Upper lobe of left lung (tissue), 6 donors: ENCODE measurements at regions not wholly inside any gene's neighbourhood (a gene's known extent, or its start where the extent isn't known, plus 50 kb on each side); places are given as distances from the start of the nearest gene placed in this dataset.

Source experiments
- ATAC-seq, 2 donors: fragments of 200-7000 bp; cut with Tn5 transposase; one replicate each; pipeline ENCODE4 v1.9.1; 2022; ENCODE audit warnings: mild to moderate bottlenecking in 2 of 2, moderate library complexity in 2 of 2; ENCODE audit not compliant: low FRiP score in 2 of 2
- DNase-seq, 2 donors: peaks; one replicate each; pipeline ENCODE4 v3.0.0-alpha.2; 2019 to 2020
- H3K27ac ChIP-seq, 4 donors: fragments of 200-600 bp; sonication (generic); one replicate each; pipeline ENCODE4 v1.5.1; 2016 to 2019
- H3K27me3 ChIP-seq, 4 donors: fragments of 200-600 bp; sonication (generic); one replicate each; pipeline ENCODE4 v1.5.1; 2017 to 2019
- H3K36me3 ChIP-seq, 4 donors: fragments of 200-600 bp; sonication (generic); one replicate each; pipeline ENCODE4 v1.5.1; 2016 to 2019
- H3K4me1 ChIP-seq, 4 donors: fragments of 200-600 bp; sonication (generic); one replicate each; pipeline ENCODE4 v1.5.1; 2018 to 2019
- H3K4me3 ChIP-seq, 4 donors: fragments of 200-600 bp; sonication (generic); one replicate each; pipeline ENCODE4 v1.5.1; 2017 to 2019; ENCODE audit warnings: mild to moderate bottlenecking in 2 of 4, moderate library complexity in 1 of 4
- H3K9me3 ChIP-seq, 4 donors: fragments of 200-600 bp; sonication (generic); one replicate each; pipeline ENCODE4 v1.5.1; 2018 to 2019
- EP300 ChIP-seq, 4 donors: sonication (generic); formaldehyde crosslinking; IDR thresholded peaks; one replicate each; pipeline ENCODE4 v1.5.1; 2017; ENCODE audit warnings: antibody characterized with exemption in 4 of 4, control low read depth in 2 of 4
- POLR2A ChIP-seq, 4 donors: fragments of 450-650 bp; IDR thresholded peaks; one replicate each; pipeline ENCODE4 v1.5.1; 2016 to 2017; ENCODE audit warnings: antibody characterized with exemption in 4 of 4, mild to moderate bottlenecking in 2 of 4
- POLR2AphosphoS5 ChIP-seq, 2 donors: sonication (generic); formaldehyde crosslinking; IDR thresholded peaks; one replicate each; pipeline ENCODE4 v1.5.1; 2017; ENCODE audit warnings: antibody characterized with exemption in 2 of 2
- WGBS, 2 donors: methylation state at CpG; one replicate each; pipeline ENCODE4 v1.1.5; 2017 to 2018; 5-methylcytosine and 5-hydroxymethylcytosine counted together
- TF ChIP-seq, protein P1 (sequence below), 6 experiments: fragments of 450-650 bp in 4 of 6; fragments of 200-600 bp in 2 of 6; sonication (generic) in 2 of 6; IDR thresholded peaks; one replicate each; pipeline ENCODE4 v1.5.1; 2016 to 2019; ENCODE audit warnings: antibody characterized with exemption in 6 of 6
- donor health status: DM: no; HTN: no; CAD: no; lungs with moderate emphysema.
- donor health status: DM: no; HTN: yes; CAD: no; lungs with severe emphysema.

DNA sequence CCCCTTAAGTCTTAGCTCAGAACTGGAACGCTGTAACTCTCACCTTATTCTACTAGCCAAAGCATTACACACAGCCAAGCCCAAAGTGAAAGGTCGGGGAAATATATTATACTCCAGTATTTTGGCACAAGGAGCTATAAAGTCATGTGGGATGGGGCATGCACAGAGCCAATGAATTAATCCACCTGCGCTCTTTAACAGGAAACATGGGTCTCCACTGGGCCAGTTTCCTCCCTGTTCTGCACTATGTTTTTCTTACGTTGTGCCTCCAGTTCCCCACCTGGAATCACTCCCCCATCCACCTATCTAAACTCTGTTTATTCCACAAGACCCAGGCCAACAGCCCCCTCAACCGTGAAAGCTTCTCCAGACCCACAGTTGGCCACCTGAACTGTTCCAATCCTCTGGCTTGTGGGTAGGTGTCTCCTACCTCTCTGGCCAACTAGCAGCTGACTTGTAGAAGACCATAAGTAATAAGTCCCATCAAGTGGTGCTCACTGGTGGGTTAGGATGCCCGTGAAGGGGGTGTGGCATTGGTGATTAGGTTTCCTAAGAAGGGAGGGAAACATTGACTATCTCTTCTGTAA is 286.9 kb downstream of the NPIPA8 start:
- no peaks in the 10 kb centered on the region for H3K4me1 ChIP-seq
- ATAC-seq (no peak), DNase-seq (no peak)
- H3K27ac ChIP-seq, result no peak overlapping the region
- no peak overlapping the region for H3K4me3 ChIP-seq
- TF ChIP-seq POLR2AphosphoS5 (IDR thresholded peaks at IDR 0.05), result no peak
- TF ChIP-seq, protein P1, sequence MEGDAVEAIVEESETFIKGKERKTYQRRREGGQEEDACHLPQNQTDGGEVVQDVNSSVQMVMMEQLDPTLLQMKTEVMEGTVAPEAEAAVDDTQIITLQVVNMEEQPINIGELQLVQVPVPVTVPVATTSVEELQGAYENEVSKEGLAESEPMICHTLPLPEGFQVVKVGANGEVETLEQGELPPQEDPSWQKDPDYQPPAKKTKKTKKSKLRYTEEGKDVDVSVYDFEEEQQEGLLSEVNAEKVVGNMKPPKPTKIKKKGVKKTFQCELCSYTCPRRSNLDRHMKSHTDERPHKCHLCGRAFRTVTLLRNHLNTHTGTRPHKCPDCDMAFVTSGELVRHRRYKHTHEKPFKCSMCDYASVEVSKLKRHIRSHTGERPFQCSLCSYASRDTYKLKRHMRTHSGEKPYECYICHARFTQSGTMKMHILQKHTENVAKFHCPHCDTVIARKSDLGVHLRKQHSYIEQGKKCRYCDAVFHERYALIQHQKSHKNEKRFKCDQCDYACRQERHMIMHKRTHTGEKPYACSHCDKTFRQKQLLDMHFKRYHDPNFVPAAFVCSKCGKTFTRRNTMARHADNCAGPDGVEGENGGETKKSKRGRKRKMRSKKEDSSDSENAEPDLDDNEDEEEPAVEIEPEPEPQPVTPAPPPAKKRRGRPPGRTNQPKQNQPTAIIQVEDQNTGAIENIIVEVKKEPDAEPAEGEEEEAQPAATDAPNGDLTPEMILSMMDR (IDR thresholded peaks at IDR 0.05), result no peak
- no peak for TF ChIP-seq EP300 (IDR thresholded peaks at IDR 0.05)
- no peak for TF ChIP-seq POLR2A (IDR thresholded peaks at IDR 0.05)
- H3K9me3 ChIP-seq, result no peaks in the 10 kb centered on the region
- H3K36me3 ChIP-seq, result no peaks in the 10 kb centered on the region
- 68 to 80% methylated on average over 6 of the region's 6 CpGs for WGBS, 2 donors
- no peaks in the 10 kb centered on the region for H3K27me3 ChIP-seq

DNA sequence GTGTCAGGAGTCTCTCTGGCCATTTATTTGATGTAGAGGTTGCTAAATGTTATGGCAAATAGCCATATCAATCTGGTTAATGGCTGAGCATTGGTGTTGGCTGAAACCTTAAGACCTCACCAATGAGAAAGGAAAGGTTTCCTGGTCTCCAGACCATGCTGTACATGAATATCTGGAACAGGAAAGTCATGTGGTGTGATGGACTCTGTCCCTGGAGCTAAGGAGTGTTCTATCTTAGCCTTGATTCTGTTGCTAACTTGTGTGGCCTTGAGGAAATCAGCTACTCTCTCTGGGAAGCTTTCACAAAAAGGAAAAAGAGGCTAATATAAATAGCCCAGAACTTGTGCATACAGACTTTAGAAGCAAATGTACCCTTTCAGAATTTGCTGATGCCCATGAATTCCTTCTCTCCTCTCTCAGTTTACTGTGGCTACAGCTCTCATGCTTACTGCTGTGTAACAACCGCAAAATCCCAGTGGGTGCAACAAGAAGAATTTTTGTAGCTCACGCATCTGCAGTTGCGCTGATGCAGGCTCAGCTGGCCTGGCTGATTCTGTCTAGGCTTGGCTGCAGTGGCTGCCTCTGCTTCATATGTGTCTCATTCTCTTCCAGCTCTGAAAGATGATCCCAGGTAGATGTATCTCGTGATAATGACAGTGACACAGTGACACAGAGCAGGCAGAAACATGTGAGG is 287.5 kb downstream of the NPIPA8 start:
- H3K36me3 ChIP-seq, result no peaks in the 10 kb centered on the region
- no peaks in the 10 kb centered on the region for H3K27me3 ChIP-seq
- no peaks in the 10 kb centered on the region for H3K4me1 ChIP-seq
- WGBS, 2 donors, result 81 to 100% methylated on average over 2 to 4 of the region's 4 CpGs
- DNase-seq (no peak), ATAC-seq (no peak)
- TF ChIP-seq EP300 (IDR thresholded peaks at IDR 0.05), result no peak
- no peak for TF ChIP-seq POLR2AphosphoS5 (IDR thresholded peaks at IDR 0.05)
- TF ChIP-seq, protein P1 (IDR thresholded peaks at IDR 0.05), result no peak
- TF ChIP-seq POLR2A (IDR thresholded peaks at IDR 0.05), result no peak
- H3K9me3 ChIP-seq, result no peaks in the 10 kb centered on the region
- H3K4me3 ChIP-seq, result no peak overlapping the region
- H3K27ac ChIP-seq, result no peak overlapping the region

DNA sequence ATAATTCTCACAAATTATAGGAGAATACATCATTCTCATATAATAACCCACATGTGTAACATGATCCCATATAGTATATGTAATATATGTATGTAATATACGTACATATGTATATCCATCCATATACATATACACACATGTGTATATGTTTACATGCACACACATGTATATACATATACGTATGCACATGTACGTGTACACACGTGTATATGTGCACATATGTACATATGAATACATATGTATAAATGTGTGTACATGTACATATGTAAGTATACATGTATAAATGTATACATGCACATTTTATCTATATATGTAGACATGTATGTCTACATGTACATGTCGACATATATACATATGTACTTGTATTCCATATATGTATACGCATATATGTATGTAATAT is 288.8 kb downstream of the NPIPA8 start:
- Histone ChIP-seq H3K4me3 (no peak overlapping the region), H3K36me3 (no peaks in the 10 kb centered on the region), H3K9me3 (no peaks in the 10 kb centered on the region), H3K27me3 (no peaks in the 10 kb centered on the region), H3K27ac (no peak overlapping the region), H3K4me1 (no peaks in the 10 kb centered on the region)
- WGBS, 2 donors, result 89 to 91% methylated on average over 6 of the region's 6 CpGs
- no peak for TF ChIP-seq EP300 (IDR thresholded peaks at IDR 0.05)
- TF ChIP-seq, protein P1 (IDR thresholded peaks at IDR 0.05), result no peak
- TF ChIP-seq POLR2A (IDR thresholded peaks at IDR 0.05), result no peak
- TF ChIP-seq POLR2AphosphoS5 (IDR thresholded peaks at IDR 0.05), result no peak
- DNase-seq, result no peak
- ATAC-seq, result no peak

DNA sequence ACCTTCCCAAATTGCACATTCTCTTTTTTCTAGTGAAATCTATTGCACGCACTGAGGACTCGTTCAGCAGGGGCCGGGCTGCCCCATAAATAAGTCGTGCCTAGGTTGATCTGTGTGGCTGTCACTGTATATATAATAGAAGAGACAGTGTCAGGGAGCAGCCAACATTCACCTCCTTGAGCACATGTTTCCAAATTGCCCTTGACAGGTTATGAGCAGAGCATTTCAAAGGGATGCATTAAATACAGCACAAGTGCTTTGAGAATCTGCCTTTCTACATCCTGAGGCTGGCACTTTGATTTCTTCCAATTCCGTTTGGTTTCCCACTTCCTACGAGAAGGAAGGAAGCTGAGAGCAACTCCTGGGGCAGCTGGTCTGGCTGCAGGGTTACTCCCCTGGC is 291.2 kb downstream of the NPIPA8 start:
- H3K4me3 ChIP-seq, result no peak overlapping the region
- no peak for DNase-seq
- no peak for TF ChIP-seq POLR2AphosphoS5 (IDR thresholded peaks at IDR 0.05)
- no peak for TF ChIP-seq POLR2A (IDR thresholded peaks at IDR 0.05)
- TF ChIP-seq, protein P1 (IDR thresholded peaks at IDR 0.05), result no peak
- TF ChIP-seq EP300 (IDR thresholded peaks at IDR 0.05), result no peak
- 61 to 69% methylated on average over 6 of the region's 6 CpGs for WGBS, 2 donors
- no peaks in the 10 kb centered on the region for H3K36me3 ChIP-seq
- no peaks in the 10 kb centered on the region for H3K27me3 ChIP-seq
- no peak overlapping the region for H3K27ac ChIP-seq
- H3K4me1 ChIP-seq, result no peaks in the 10 kb centered on the region
- H3K9me3 ChIP-seq, result no peaks in the 10 kb centered on the region
- ATAC-seq, result no peak
